ENCODE measurements at regions not wholly inside any gene's neighbourhood (a gene's known extent, or its start where the extent isn't known, plus 50 kb on each side); places are given as distances from the start of the nearest gene placed in this dataset.
"Not testable (repeated sequence)": the region's sequence is repeated elsewhere in the genome, so short reads cannot be mapped to it uniquely, and the experiment has no call there.

GRCh38 chr4:165571476-165571875 lies 192.7 kb downstream of the CPE start:
- H3K4me1 Mint-ChIP-seq; H3K9me3 Mint-ChIP-seq; intact Hi-C loops (cut with micrococcal nuclease); POLR2A ChIA-PET; H3K4me1 ChIP-seq (ENCODE audit: control insufficient read depth in 2 of 2, insufficient read depth in 2 of 2, low read length in 2 of 2); CTCF ChIA-PET; H3K27ac Mint-ChIP-seq; H3K4me3 ChIP-seq (ENCODE audit: low read length); H3K36me3 Mint-ChIP-seq; ATAC-seq; H3K4me3 Mint-ChIP-seq; H3K9me3 ChIP-seq (ENCODE audit: control insufficient read depth in 2 of 3, low read length in 3 of 3); DNase-seq; H3K36me3 ChIP-seq (ENCODE audit: control insufficient read depth in 2 of 3, insufficient read depth in 3 of 3, low read length in 3 of 3); H3K27me3 ChIP-seq (ENCODE audit: control insufficient read depth in 2 of 2, insufficient read depth in 2 of 2, low read length in 2 of 2); H3K27ac ChIP-seq (ENCODE audit: low read depth, low read length): not testable (repeated sequence)
- peaks cover 0 to 10% (median 0%) of the 10 kb centered on the region in 5 donors for H3K27me3 Mint-ChIP-seq

GRCh38 chr4:165580351-165580905 lies 201.6 kb downstream of the CPE start:
- peaks cover 0 to 15% (median 4%) of the 10 kb centered on the region in 5 donors for H3K27me3 Mint-ChIP-seq
- H3K4me1 Mint-ChIP-seq = peaks cover 0 to 8% (median 0%) of the 10 kb centered on the region in 7 donors
- no peak for ATAC-seq
- H3K36me3 ChIP-seq (ENCODE audit: control insufficient read depth in 2 of 3, insufficient read depth in 3 of 3, low read length in 3 of 3) = no peaks in the 10 kb centered on the region
- H3K27ac ChIP-seq (ENCODE audit: low read depth, low read length) = no peak overlapping the region
- H3K9me3 ChIP-seq (ENCODE audit: control insufficient read depth in 2 of 3, low read length in 3 of 3) = no peaks in the 10 kb centered on the region
- no peak overlapping the region for H3K4me3 ChIP-seq (ENCODE audit: low read length)
- no peak for DNase-seq
- no peak overlapping the region for H3K27ac Mint-ChIP-seq
- no peaks in the 10 kb centered on the region for H3K4me1 ChIP-seq (ENCODE audit: control insufficient read depth in 2 of 2, insufficient read depth in 2 of 2, low read length in 2 of 2)
- ChIA-PET POLR2A (no interaction called here), CTCF (no interaction called here)
- no peaks in the 10 kb centered on the region for H3K36me3 Mint-ChIP-seq
- peaks cover 0 to 6% (median 2%) of the 10 kb centered on the region in 11 donors for H3K9me3 Mint-ChIP-seq
- no peak overlapping the region for H3K4me3 Mint-ChIP-seq
- intact Hi-C loops (cut with micrococcal nuclease) = no loop called here
- no peaks in the 10 kb centered on the region for H3K27me3 ChIP-seq (ENCODE audit: control insufficient read depth in 2 of 2, insufficient read depth in 2 of 2, low read length in 2 of 2)

- Histone ChIP-seq H3K4me3 (ENCODE audit: low read length) (no peak overlapping the region), H3K27ac (ENCODE audit: low read depth, low read length) (no peak overlapping the region), H3K36me3 (ENCODE audit: control insufficient read depth in 2 of 3, insufficient read depth in 3 of 3, low read length in 3 of 3) (no peaks in the 10 kb centered on the region), H3K27me3 (ENCODE audit: control insufficient read depth in 2 of 2, insufficient read depth in 2 of 2, low read length in 2 of 2) (no peaks in the 10 kb centered on the region), H3K9me3 (ENCODE audit: control insufficient read depth in 2 of 3, low read length in 3 of 3) (no peaks in the 10 kb centered on the region), H3K4me1 (ENCODE audit: control insufficient read depth in 2 of 2, insufficient read depth in 2 of 2, low read length in 2 of 2) (no peaks in the 10 kb centered on the region)
- Mint-ChIP-seq H3K27ac (no peak overlapping the region), H3K36me3 (no peaks in the 10 kb centered on the region), H3K4me1 (no peaks in the 10 kb centered on the region), H3K4me3 (no peak overlapping the region), H3K9me3 (peaks cover 0 to 6% (median 2%) of the 10 kb centered on the region in 11 donors), H3K27me3 (peaks cover 0 to 23% (median 4%) of the 10 kb centered on the region in 5 donors)
- ATAC-seq (no peak), DNase-seq (no peak)
- CTCF ChIA-PET = no interaction called here
- POLR2A ChIA-PET = no interaction called here
- intact Hi-C loops (cut with micrococcal nuclease) = no loop called here
These were observed 204.5 kb downstream of the CPE start for GRCh38 chr4:165583341-165583740.

GRCh38 chr4:165584916-165585315 lies 206.1 kb downstream of the CPE start:
- intact Hi-C loops (cut with micrococcal nuclease) = no loop called here
- Histone ChIP-seq H3K27ac (ENCODE audit: low read depth, low read length) (no peak overlapping the region), H3K9me3 (ENCODE audit: control insufficient read depth in 2 of 3, low read length in 3 of 3) (no peaks in the 10 kb centered on the region), H3K4me1 (ENCODE audit: control insufficient read depth in 2 of 2, insufficient read depth in 2 of 2, low read length in 2 of 2) (no peaks in the 10 kb centered on the region), H3K27me3 (ENCODE audit: control insufficient read depth in 2 of 2, insufficient read depth in 2 of 2, low read length in 2 of 2) (no peaks in the 10 kb centered on the region), H3K36me3 (ENCODE audit: control insufficient read depth in 2 of 3, insufficient read depth in 3 of 3, low read length in 3 of 3) (no peaks in the 10 kb centered on the region), H3K4me3 (ENCODE audit: low read length) (no peak overlapping the region)
- Mint-ChIP-seq H3K27ac (no peak overlapping the region), H3K36me3 (no peaks in the 10 kb centered on the region), H3K4me1 (no peaks in the 10 kb centered on the region), H3K4me3 (no peak overlapping the region), H3K9me3 (peaks cover 0 to 8% (median 2%) of the 10 kb centered on the region in 11 donors), H3K27me3 (peaks cover 0 to 28% (median 4%) of the 10 kb centered on the region in 5 donors)
- CTCF ChIA-PET = no interaction called here
- POLR2A ChIA-PET = no interaction called here
- DNase-seq = no peak
- no peak for ATAC-seq

GRCh38 chr4:165588534-165589315 lies 209.9 kb downstream of the CPE start:
- Histone ChIP-seq H3K4me1 (ENCODE audit: control insufficient read depth in 2 of 2, insufficient read depth in 2 of 2, low read length in 2 of 2) (no peaks in the 10 kb centered on the region), H3K27me3 (ENCODE audit: control insufficient read depth in 2 of 2, insufficient read depth in 2 of 2, low read length in 2 of 2) (no peaks in the 10 kb centered on the region), H3K4me3 (ENCODE audit: low read length) (no peak overlapping the region), H3K36me3 (ENCODE audit: control insufficient read depth in 2 of 3, insufficient read depth in 3 of 3, low read length in 3 of 3) (no peaks in the 10 kb centered on the region), H3K9me3 (ENCODE audit: control insufficient read depth in 2 of 3, low read length in 3 of 3) (no peaks in the 10 kb centered on the region), H3K27ac (ENCODE audit: low read depth, low read length) (no peak overlapping the region)
- ChIA-PET CTCF (no interaction called here), POLR2A (no interaction called here)
- no peak overlapping the region for H3K27ac Mint-ChIP-seq
- H3K9me3 Mint-ChIP-seq = peaks cover 0 to 8% (median 0%) of the 10 kb centered on the region in 11 donors
- no peak for ATAC-seq
- intact Hi-C loops (cut with micrococcal nuclease) = no loop called here
- no peaks in the 10 kb centered on the region for H3K36me3 Mint-ChIP-seq
- H3K27me3 Mint-ChIP-seq = peaks cover 0 to 13% (median 0%) of the 10 kb centered on the region in 5 donors
- no peak overlapping the region for H3K4me3 Mint-ChIP-seq
- DNase-seq = no peak
- no peaks in the 10 kb centered on the region for H3K4me1 Mint-ChIP-seq

- no peaks in the 10 kb centered on the region for H3K4me1 Mint-ChIP-seq
- H3K27ac ChIP-seq (ENCODE audit: low read depth, low read length) = no peak overlapping the region
- H3K27me3 ChIP-seq (ENCODE audit: control insufficient read depth in 2 of 2, insufficient read depth in 2 of 2, low read length in 2 of 2) = no peaks in the 10 kb centered on the region
- no peaks in the 10 kb centered on the region for H3K4me1 ChIP-seq (ENCODE audit: control insufficient read depth in 2 of 2, insufficient read depth in 2 of 2, low read length in 2 of 2)
- no peak overlapping the region for H3K4me3 ChIP-seq (ENCODE audit: low read length)
- intact Hi-C loops (cut with micrococcal nuclease) = no loop called here
- POLR2A ChIA-PET = no interaction called here
- no peak overlapping the region for H3K4me3 Mint-ChIP-seq
- H3K9me3 ChIP-seq (ENCODE audit: control insufficient read depth in 2 of 3, low read length in 3 of 3) = no peaks in the 10 kb centered on the region
- H3K36me3 Mint-ChIP-seq = no peaks in the 10 kb centered on the region
- peaks cover 0 to 8% (median 0%) of the 10 kb centered on the region in 11 donors for H3K9me3 Mint-ChIP-seq
- DNase-seq (no peak), ATAC-seq (no peak)
- CTCF ChIA-PET = no interaction called here
- no peak overlapping the region for H3K27ac Mint-ChIP-seq
- no peaks in the 10 kb centered on the region for H3K36me3 ChIP-seq (ENCODE audit: control insufficient read depth in 2 of 3, insufficient read depth in 3 of 3, low read length in 3 of 3)
- H3K27me3 Mint-ChIP-seq = peaks cover 0 to 13% (median 0%) of the 10 kb centered on the region in 5 donors
These were observed 213.6 kb downstream of the CPE start for GRCh38 chr4:165592386-165592785.
